GM23338 (cell line): ENCODE measurements at regions not wholly inside any gene's neighbourhood (a gene's known extent, or its start where the extent isn't known, plus 50 kb on each side); places are given as distances from the start of the nearest gene placed in this dataset.

Experiments
- ATAC-seq: fragments of 200-7000 bp; cut with Tn5 transposase; 3 replicates; pipeline ENCODE4 v1.9.1; 2020
- DNase-seq: peaks from one replicate; pipeline ENCODE4 v3.0.0-alpha.2; 2015; ENCODE audit warnings: low spot score
- H2AFZ ChIP-seq: fragments of 200-600 bp; sonication (generic); 2 replicates; pipeline ENCODE4 v1.8.0; 2016; ENCODE audit warnings: antibody characterized with exemption, mild to moderate bottlenecking, moderate library complexity
- H3F3A ChIP-seq: fragments of 200-600 bp; sonication (generic); replicated peaks from 2 replicates; pipeline ENCODE4 v1.8.0; 2017; ENCODE audit warnings: antibody characterized with exemption, mixed run types, low read depth
- H3K27ac ChIP-seq: fragments of 200-600 bp; sonication (generic); 2 replicates; pipeline ENCODE4 v1.6.1; 2016; ENCODE audit warnings: low read depth
- H3K27me3 ChIP-seq: fragments of 200-600 bp; sonication (generic); 2 replicates; pipeline ENCODE4 v1.8.0; 2016; ENCODE audit warnings: mild to moderate bottlenecking, mixed run types, moderate library complexity; ENCODE audit not compliant: insufficient read depth
- H3K36me3 ChIP-seq: fragments of 200-600 bp; sonication (generic); 2 replicates; pipeline ENCODE4 v1.8.0; 2016; ENCODE audit warnings: mild to moderate bottlenecking; ENCODE audit not compliant: insufficient read depth
- H3K4me1 ChIP-seq: fragments of 200-600 bp; sonication (generic); 2 replicates; pipeline ENCODE4 v1.8.0; 2016; ENCODE audit warnings: mild to moderate bottlenecking, moderate library complexity; ENCODE audit not compliant: insufficient read depth
- H3K4me2 ChIP-seq: fragments of 200-600 bp; sonication (generic); 2 replicates; pipeline ENCODE4 v1.7.1; 2017; ENCODE audit warnings: mixed run types
- H3K4me3 ChIP-seq: fragments of 200-600 bp; sonication (generic); 2 replicates; pipeline ENCODE4 v1.6.1; 2016; ENCODE audit warnings: mixed run types
- H3K79me2 ChIP-seq: fragments of 200-600 bp; sonication (generic); replicated peaks from 2 replicates; pipeline ENCODE4 v1.8.0; 2017; ENCODE audit warnings: mild to moderate bottlenecking; ENCODE audit not compliant: insufficient read depth
- H3K9me2 ChIP-seq: fragments of 200-600 bp; sonication (generic); 2 replicates; pipeline ENCODE4 v1.8.0; 2017; ENCODE audit not compliant: insufficient read depth
- H4K20me1 ChIP-seq: fragments of 200-600 bp; sonication (generic); replicated peaks from 2 replicates; pipeline ENCODE4 v1.8.0; 2017; ENCODE audit warnings: mild to moderate bottlenecking; ENCODE audit not compliant: insufficient read depth
- H3K27ac Mint-ChIP-seq: 2 replicates; pipeline ENCODE4 v1.8.0; 2020; ENCODE audit warnings: inconsistent platforms, mild to moderate bottlenecking, moderate library complexity, mixed read lengths
- H3K27me3 Mint-ChIP-seq: 3 replicates; pipeline ENCODE4 v1.8.0; 2022; ENCODE audit warnings: low read depth, mild to moderate bottlenecking, moderate library complexity, mixed read lengths, inconsistent platforms; ENCODE audit not compliant: insufficient read depth, poor library complexity
- H3K36me3 Mint-ChIP-seq: 3 replicates; pipeline ENCODE4 v1.8.0; 2021; ENCODE audit warnings: low read depth, mild to moderate bottlenecking, inconsistent platforms, moderate library complexity, mixed read lengths
- H3K4me1 Mint-ChIP-seq: 3 replicates; pipeline ENCODE4 v1.8.0; 2020; ENCODE audit warnings: mild to moderate bottlenecking, inconsistent platforms, mixed read lengths
- H3K4me3 Mint-ChIP-seq: 3 replicates; pipeline ENCODE4 v1.8.0; 2021; ENCODE audit warnings: moderate library complexity, mild to moderate bottlenecking, inconsistent platforms, mixed read lengths
- H3K9me3 Mint-ChIP-seq: 3 replicates; pipeline ENCODE4 v1.8.0; 2020; ENCODE audit warnings: moderate library complexity, mild to moderate bottlenecking, inconsistent platforms, mixed read lengths
- ZNF114 ChIP-seq: fragments of 250-450 bp; sonication (Bioruptor Pico); IDR thresholded peaks from 2 replicates; pipeline ENCODE4 v1.5.0; 2020; ENCODE audit warnings: mild to moderate bottlenecking, moderate library complexity
- ZNF331 ChIP-seq: fragments of 250-450 bp; sonication (Bioruptor Pico); IDR thresholded peaks from 2 replicates; pipeline ENCODE4 v1.5.0; 2020; ENCODE audit warnings: low read depth, mild to moderate bottlenecking, moderate library complexity
- TF ChIP-seq, protein P1 (sequence below): fragments of 250-450 bp; sonication (Bioruptor Pico); IDR thresholded peaks from 2 replicates; pipeline ENCODE4 v1.5.0; 2020; ENCODE audit warnings: mild to moderate bottlenecking, moderate library complexity
- TF ChIP-seq, protein P2 (sequence below): IDR thresholded peaks from 2 replicates; pipeline ENCODE4 v1.6.1; 2016; ENCODE audit warnings: antibody characterized with exemption

DNA sequence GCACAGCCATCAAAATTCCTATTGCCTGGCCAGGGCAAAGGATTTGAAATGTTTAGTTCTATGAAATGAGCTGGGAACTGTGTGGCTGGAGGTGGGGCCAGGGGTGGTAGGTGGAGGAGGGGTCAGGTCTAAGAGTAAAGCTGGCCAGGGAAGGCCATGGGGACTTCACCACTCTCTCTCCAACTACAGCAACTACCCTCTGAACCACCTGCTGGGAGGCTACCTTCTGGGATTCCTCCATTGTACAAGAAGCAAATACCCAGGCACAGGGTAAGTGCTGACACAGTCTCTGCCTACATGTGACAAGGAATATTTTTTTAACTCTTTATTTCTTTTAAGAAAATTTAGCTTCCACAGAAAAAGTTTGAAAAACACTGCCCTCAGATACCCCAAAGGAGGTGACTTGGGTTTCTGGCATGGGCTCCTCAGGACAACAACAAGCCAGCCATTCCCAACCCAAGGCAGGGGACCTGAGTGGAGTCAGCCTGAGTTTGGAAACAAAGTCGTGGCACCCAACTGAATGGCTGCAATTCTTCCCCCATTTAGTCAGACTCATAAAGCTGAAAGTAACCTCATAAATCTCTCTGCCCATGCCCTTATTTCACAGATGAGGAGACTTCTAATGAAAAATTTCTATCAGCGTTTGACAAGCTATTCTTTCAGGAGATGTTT is 593.8 kb upstream of the DIPK2B start:
- Histone ChIP-seq H2AFZ (no peak overlapping the region), H3K4me3 (no peak overlapping the region), H3K27ac (no peak overlapping the region), H3F3A (no peaks in the 10 kb centered on the region), H3K9me2 (no peaks in the 10 kb centered on the region), H3K36me3 (no peaks in the 10 kb centered on the region; the same call in 1 of the 2 replicates), H3K27me3 (no peaks in the 10 kb centered on the region), H3K79me2 (peaks cover 99% of the 10 kb centered on the region), H3K4me2 (no peak overlapping the region), H3K4me1 (peaks cover 56% of the 10 kb centered on the region), H4K20me1 (peaks cover 27% of the 10 kb centered on the region)
- Mint-ChIP-seq H3K36me3 (peaks cover 80% of the 10 kb centered on the region), H3K27ac (no peak overlapping the region), H3K4me1 (peaks cover 62% of the 10 kb centered on the region), H3K27me3 (peaks cover 2% of the 10 kb centered on the region), H3K4me3 (no peak overlapping the region), H3K9me3 (peaks cover 10% of the 10 kb centered on the region; the same call in 2 of the 3 replicates)
- DNase-seq: no peak
- no peak for ATAC-seq
- TF ChIP-seq, protein P1, sequence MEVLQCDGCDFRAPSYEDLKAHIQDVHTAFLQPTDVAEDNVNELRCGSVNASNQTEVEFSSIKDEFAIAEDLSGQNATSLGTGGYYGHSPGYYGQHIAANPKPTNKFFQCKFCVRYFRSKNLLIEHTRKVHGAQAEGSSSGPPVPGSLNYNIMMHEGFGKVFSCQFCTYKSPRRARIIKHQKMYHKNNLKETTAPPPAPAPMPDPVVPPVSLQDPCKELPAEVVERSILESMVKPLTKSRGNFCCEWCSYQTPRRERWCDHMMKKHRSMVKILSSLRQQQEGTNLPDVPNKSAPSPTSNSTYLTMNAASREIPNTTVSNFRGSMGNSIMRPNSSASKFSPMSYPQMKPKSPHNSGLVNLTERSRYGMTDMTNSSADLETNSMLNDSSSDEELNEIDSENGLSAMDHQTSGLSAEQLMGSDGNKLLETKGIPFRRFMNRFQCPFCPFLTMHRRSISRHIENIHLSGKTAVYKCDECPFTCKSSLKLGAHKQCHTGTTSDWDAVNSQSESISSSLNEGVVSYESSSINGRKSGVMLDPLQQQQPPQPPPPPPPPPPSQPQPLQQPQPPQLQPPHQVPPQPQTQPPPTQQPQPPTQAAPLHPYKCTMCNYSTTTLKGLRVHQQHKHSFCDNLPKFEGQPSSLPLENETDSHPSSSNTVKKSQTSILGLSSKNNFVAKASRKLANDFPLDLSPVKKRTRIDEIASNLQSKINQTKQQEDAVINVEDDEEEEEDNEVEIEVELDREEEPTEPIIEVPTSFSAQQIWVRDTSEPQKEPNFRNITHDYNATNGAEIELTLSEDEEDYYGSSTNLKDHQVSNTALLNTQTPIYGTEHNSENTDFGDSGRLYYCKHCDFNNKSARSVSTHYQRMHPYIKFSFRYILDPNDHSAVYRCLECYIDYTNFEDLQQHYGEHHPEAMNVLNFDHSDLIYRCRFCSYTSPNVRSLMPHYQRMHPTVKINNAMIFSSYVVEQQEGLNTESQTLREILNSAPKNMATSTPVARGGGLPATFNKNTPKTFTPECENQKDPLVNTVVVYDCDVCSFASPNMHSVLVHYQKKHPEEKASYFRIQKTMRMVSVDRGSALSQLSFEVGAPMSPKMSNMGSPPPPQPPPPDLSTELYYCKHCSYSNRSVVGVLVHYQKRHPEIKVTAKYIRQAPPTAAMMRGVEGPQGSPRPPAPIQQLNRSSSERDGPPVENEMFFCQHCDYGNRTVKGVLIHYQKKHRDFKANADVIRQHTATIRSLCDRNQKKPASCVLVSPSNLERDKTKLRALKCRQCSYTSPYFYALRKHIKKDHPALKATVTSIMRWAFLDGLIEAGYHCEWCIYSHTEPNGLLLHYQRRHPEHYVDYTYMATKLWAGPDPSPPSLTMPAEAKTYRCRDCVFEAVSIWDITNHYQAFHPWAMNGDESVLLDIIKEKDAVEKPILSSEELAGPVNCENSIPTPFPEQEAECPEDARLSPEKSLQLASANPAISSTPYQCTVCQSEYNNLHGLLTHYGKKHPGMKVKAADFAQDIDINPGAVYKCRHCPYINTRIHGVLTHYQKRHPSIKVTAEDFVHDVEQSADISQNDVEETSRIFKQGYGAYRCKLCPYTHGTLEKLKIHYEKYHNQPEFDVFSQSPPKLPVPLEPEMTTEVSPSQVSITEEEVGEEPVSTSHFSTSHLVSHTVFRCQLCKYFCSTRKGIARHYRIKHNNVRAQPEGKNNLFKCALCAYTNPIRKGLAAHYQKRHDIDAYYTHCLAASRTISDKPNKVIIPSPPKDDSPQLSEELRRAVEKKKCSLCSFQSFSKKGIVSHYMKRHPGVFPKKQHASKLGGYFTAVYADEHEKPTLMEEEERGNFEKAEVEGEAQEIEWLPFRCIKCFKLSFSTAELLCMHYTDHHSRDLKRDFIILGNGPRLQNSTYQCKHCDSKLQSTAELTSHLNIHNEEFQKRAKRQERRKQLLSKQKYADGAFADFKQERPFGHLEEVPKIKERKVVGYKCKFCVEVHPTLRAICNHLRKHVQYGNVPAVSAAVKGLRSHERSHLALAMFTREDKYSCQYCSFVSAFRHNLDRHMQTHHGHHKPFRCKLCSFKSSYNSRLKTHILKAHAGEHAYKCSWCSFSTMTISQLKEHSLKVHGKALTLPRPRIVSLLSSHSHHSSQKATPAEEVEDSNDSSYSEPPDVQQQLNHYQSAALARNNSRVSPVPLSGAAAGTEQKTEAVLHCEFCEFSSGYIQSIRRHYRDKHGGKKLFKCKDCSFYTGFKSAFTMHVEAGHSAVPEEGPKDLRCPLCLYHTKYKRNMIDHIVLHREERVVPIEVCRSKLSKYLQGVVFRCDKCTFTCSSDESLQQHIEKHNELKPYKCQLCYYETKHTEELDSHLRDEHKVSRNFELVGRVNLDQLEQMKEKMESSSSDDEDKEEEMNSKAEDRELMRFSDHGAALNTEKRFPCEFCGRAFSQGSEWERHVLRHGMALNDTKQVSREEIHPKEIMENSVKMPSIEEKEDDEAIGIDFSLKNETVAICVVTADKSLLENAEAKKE (CRISPR knock-in tag): no peak
- TF ChIP-seq, protein P2, sequence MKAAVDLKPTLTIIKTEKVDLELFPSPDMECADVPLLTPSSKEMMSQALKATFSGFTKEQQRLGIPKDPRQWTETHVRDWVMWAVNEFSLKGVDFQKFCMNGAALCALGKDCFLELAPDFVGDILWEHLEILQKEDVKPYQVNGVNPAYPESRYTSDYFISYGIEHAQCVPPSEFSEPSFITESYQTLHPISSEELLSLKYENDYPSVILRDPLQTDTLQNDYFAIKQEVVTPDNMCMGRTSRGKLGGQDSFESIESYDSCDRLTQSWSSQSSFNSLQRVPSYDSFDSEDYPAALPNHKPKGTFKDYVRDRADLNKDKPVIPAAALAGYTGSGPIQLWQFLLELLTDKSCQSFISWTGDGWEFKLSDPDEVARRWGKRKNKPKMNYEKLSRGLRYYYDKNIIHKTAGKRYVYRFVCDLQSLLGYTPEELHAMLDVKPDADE: no peak
- TF ChIP-seq ZNF331: no peak

DNA sequence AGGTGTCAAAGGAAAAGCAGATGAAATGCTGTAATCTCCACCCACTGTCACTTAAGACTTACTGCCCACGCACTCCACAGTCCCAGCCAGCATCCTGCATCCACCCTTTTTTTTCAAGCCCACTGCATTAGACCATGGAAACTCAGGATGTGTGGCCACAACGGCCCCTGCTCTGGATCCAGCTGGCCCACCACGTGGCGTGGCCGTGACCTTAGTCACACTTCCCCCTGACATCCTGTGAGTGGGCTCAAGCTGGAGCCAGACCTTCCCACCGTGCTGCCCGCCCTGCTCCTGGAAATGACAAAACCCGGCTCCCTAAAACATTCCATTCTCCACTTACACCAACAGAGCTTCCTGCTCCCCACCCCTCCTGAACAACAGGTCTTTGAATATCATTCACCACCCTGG is 588.3 kb upstream of the DIPK2B start:
- H3K4me3 Mint-ChIP-seq: peak overlapping the region; percentile 25
- peak; percentile 71 for ATAC-seq
- no peak overlapping the region for H3K4me2 ChIP-seq
- no peaks in the 10 kb centered on the region for H3F3A ChIP-seq
- H3K9me3 Mint-ChIP-seq: peaks cover 10% of the 10 kb centered on the region; the same call in 2 of the 3 replicates
- no peak overlapping the region for H2AFZ ChIP-seq
- peak; percentile 44 for DNase-seq
- peaks cover 66% of the 10 kb centered on the region for H3K4me1 Mint-ChIP-seq
- no peak overlapping the region; the same call in 1 of the 2 replicates for H3K4me3 ChIP-seq
- H3K36me3 ChIP-seq: no peaks in the 10 kb centered on the region; the same call in 1 of the 2 replicates
- H3K79me2 ChIP-seq: peaks cover 99% of the 10 kb centered on the region
- peaks cover 57% of the 10 kb centered on the region for H3K4me1 ChIP-seq
- peak overlapping the region; percentile 91 for H3K27ac Mint-ChIP-seq
- H3K27me3 Mint-ChIP-seq: peaks cover 3% of the 10 kb centered on the region
- no peaks in the 10 kb centered on the region for H3K9me2 ChIP-seq
- H3K27me3 ChIP-seq: no peaks in the 10 kb centered on the region
- peaks cover 52% of the 10 kb centered on the region for H4K20me1 ChIP-seq
- H3K27ac ChIP-seq: peak overlapping the region; percentile 82
- H3K36me3 Mint-ChIP-seq: peaks cover 58% of the 10 kb centered on the region
- no peak for TF ChIP-seq ZNF114 (CRISPR knock-in tag)
- TF ChIP-seq, protein P1 (CRISPR knock-in tag): no peak
